ACC112 (cell line): ENCODE measurements at regions not wholly inside any gene's neighbourhood (a gene's known extent, or its start where the extent isn't known, plus 50 kb on each side); places are given as distances from the start of the nearest gene placed in this dataset.

Experiments
- H2AFZ ChIP-seq: fragments of 200-600 bp; sonication (generic); one replicate; pipeline ENCODE4 v1.6.0; 2017; ENCODE audit warnings: antibody characterized with exemption, low read length; ENCODE audit not compliant: unreplicated experiment
- H3K27ac ChIP-seq: fragments of 200-600 bp; sonication (generic); 2 replicates; pipeline ENCODE4 v1.5.1; 2014; ENCODE audit warnings: low read depth, mild to moderate bottlenecking, antibody characterized with exemption, low read length, moderate library complexity
- H3K27me3 ChIP-seq: fragments of 200-600 bp; sonication (generic); 2 replicates; pipeline ENCODE4 v1.6.1; 2014; ENCODE audit warnings: mild to moderate bottlenecking, antibody characterized with exemption, low read length, moderate library complexity, mixed read lengths; ENCODE audit not compliant: insufficient read depth
- H3K36me3 ChIP-seq: fragments of 200-600 bp; sonication (generic); 2 replicates; pipeline ENCODE4 v1.6.1; 2016; ENCODE audit warnings: mild to moderate bottlenecking, antibody characterized with exemption, low read length, moderate library complexity, mixed read lengths; ENCODE audit not compliant: insufficient read depth
- H3K4me1 ChIP-seq: fragments of 200-600 bp; sonication (generic); one replicate; pipeline ENCODE4 v1.6.1; 2016; ENCODE audit warnings: low read length, mixed read lengths; ENCODE audit not compliant: insufficient read depth, unreplicated experiment, control insufficient read depth
- H3K4me3 ChIP-seq: fragments of 200-600 bp; sonication (generic); 2 replicates; pipeline ENCODE4 v1.5.1; 2014; ENCODE audit warnings: mild to moderate bottlenecking, low read depth, low read length
- H3K79me2 ChIP-seq: fragments of 200-600 bp; sonication (generic); one replicate; pipeline ENCODE4 v1.6.0; 2016; ENCODE audit warnings: low read length; ENCODE audit not compliant: control insufficient read depth, unreplicated experiment, insufficient read depth

GRCh38 chr2:104481341-104481740 is 372.6 kb upstream of the POU3F3 start:
- Histone ChIP-seq H3K27me3 (no peaks in the 10 kb centered on the region), H3K4me1 (no peaks in the 10 kb centered on the region), H3K27ac (no peak overlapping the region), H2AFZ (no peak overlapping the region), H3K36me3 (no peaks in the 10 kb centered on the region), H3K79me2 (no peaks in the 10 kb centered on the region), H3K4me3 (no peak overlapping the region)

DNA sequence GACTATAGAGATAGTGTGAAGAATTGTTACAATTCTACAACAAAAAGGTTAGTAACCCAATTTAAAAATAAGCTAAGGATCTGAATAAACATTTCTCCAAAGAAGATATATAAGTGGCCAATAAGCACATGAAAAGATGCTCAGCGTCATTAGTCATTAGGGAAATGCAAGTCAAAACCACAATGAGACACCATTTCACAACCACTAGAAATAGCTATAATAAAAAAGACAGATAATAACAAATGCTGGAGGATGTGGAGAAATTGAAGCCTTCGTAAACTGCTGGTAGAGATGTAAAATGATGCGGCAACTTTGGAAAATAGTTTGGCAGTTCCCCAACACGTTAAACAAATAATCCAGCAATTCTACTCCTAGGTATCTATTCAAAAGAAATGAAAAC is 366.5 kb upstream of the POU3F3 start:
- no peaks in the 10 kb centered on the region for H3K36me3 ChIP-seq
- H3K4me3 ChIP-seq = no peak overlapping the region
- no peaks in the 10 kb centered on the region for H3K4me1 ChIP-seq
- no peaks in the 10 kb centered on the region; the same call in 1 of the 2 replicates for H3K27me3 ChIP-seq
- no peak overlapping the region for H2AFZ ChIP-seq
- no peaks in the 10 kb centered on the region for H3K79me2 ChIP-seq
- no peak overlapping the region for H3K27ac ChIP-seq

DNA sequence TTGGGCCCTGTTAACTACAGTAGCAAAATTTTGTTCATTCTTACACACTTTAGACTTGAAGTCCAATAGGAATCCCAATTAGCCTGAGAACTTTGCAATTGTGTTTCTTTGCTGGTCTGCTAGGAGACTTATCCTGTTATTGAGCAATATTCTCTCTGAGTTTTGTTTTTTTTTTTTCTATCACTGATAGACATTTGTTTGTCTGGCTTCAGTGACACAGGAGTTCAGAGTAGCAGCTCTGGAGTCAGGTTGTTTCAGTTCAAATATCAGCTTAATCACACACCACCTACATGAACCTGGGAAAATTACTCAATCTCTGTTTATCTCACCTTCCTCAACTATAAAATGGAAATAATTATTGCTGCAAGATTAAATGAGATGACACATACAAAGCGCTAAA is 360.2 kb upstream of the POU3F3 start:
- H3K4me1 ChIP-seq = no peaks in the 10 kb centered on the region
- no peak overlapping the region for H3K4me3 ChIP-seq
- no peaks in the 10 kb centered on the region for H3K36me3 ChIP-seq
- no peaks in the 10 kb centered on the region; the same call in 1 of the 2 replicates for H3K27me3 ChIP-seq
- H2AFZ ChIP-seq = no peak overlapping the region
- H3K79me2 ChIP-seq = no peaks in the 10 kb centered on the region
- no peak overlapping the region for H3K27ac ChIP-seq

DNA sequence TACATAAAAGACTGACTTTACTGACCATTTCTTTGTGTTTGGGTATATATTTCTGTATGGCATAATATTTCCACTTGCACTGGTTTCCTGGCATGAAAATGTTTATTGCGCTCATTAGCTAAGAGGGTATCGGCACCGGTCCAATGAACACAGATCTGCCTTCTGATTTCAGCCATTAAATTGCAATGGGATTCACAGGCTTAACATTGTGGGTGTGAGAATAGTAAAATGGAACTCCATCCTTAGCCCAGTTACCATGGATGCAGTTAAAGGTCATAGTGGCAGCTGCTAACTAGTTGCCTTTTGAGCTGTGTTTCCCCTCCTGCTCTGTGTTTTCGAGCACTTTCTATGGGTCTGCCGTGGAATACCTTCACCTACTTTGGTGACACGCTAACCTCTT is 352.6 kb upstream of the POU3F3 start:
- H3K27ac ChIP-seq = no peak overlapping the region
- H2AFZ ChIP-seq = no peak overlapping the region
- H3K27me3 ChIP-seq = no peaks in the 10 kb centered on the region
- no peak overlapping the region for H3K4me3 ChIP-seq
- no peaks in the 10 kb centered on the region for H3K4me1 ChIP-seq
- no peaks in the 10 kb centered on the region for H3K36me3 ChIP-seq
- no peaks in the 10 kb centered on the region for H3K79me2 ChIP-seq

GRCh38 chr2:104501929-104502328 is 352.0 kb upstream of the POU3F3 start:
- Histone ChIP-seq H3K4me1 (no peaks in the 10 kb centered on the region), H3K4me3 (no peak overlapping the region), H3K27ac (no peak overlapping the region)

DNA sequence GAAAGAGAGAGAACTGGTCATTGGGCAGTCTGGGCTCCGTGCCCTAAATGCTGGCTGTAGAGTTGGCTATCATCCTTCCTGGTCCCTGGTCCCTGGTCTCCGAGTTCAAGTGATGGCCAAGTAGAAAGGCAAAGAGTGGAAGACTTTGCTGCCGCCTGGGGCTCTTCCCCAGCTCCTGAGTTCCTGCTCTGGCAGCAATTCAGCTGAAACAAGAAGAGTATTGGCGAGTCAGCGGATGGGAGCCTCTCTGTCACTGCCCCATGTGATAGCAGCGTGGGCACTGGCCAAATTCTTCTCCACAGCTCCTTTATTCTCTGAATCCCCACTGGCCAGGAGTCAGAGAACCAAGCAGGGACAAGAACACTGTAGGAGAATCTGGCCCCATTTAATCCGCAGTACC is 351.0 kb upstream of the POU3F3 start:
- Histone ChIP-seq H3K4me1 (no peaks in the 10 kb centered on the region), H3K79me2 (no peaks in the 10 kb centered on the region), H3K27ac (no peak overlapping the region), H3K27me3 (no peaks in the 10 kb centered on the region), H3K36me3 (no peaks in the 10 kb centered on the region), H3K4me3 (no peak overlapping the region), H2AFZ (no peak overlapping the region)

More at GRCh38 chr2:104501929-104502328, 352.0 kb upstream of the POU3F3 start:
- no peaks in the 10 kb centered on the region for H3K79me2 ChIP-seq
- no peak overlapping the region for H2AFZ ChIP-seq
- no peaks in the 10 kb centered on the region for H3K36me3 ChIP-seq
- H3K27me3 ChIP-seq = no peaks in the 10 kb centered on the region

- H3K27ac ChIP-seq = no peak overlapping the region
- H3K4me1 ChIP-seq = no peaks in the 10 kb centered on the region
- no peaks in the 10 kb centered on the region for H3K79me2 ChIP-seq
- no peaks in the 10 kb centered on the region for H3K36me3 ChIP-seq
- H3K4me3 ChIP-seq = no peak overlapping the region
- no peak overlapping the region for H2AFZ ChIP-seq
- no peaks in the 10 kb centered on the region for H3K27me3 ChIP-seq
Measured at GRCh38 chr2:104504331-104505073, 349.4 kb upstream of the POU3F3 start.

DNA sequence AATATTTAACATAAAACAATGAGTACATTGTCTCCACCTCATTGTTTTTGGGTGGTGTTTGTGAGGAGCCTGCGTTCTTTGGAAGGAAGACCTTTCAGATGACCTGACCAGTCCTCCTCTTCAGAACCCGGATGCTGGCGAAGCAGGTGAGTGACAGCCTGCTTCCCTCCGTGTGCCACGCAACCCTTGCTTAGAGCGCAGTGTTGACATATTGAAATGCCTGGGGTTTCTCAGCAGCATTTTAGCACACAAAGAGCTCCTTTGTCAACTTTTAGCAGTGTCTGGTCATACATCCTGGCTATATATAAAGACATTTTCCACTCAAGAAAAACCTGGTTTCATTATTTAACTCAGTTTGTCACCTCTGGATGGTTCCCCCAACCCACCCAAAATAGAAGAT is 335.7 kb upstream of the POU3F3 start:
- Histone ChIP-seq H3K27ac (no peak overlapping the region), H3K79me2 (no peaks in the 10 kb centered on the region), H3K27me3 (no peaks in the 10 kb centered on the region), H2AFZ (no peak overlapping the region), H3K4me3 (no peak overlapping the region), H3K36me3 (no peaks in the 10 kb centered on the region), H3K4me1 (no peaks in the 10 kb centered on the region)

DNA sequence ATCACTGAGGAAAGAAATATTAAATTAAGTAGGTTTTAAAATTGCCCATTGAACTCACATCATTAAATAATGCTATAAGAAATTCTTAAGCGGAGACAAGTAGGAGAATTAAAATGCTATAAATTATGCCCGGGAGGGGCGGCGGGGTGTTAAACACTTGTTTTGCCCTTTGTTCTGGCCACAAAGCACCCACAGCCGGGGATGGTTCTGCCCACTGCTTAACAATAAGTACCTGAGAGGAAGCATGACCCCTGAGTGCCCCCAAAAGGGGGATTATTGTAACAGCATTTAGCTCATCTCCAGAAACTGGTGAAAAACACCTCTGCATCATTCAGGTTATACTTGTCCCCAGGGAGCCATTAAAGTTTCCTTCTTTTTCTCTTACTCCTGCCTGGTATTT is 332.7 kb upstream of the POU3F3 start:
- Histone ChIP-seq H3K4me1 (no peaks in the 10 kb centered on the region), H3K27me3 (peaks cover 3% of the 10 kb centered on the region; the same call in 1 of the 2 replicates), H3K79me2 (no peaks in the 10 kb centered on the region), H2AFZ (no peak overlapping the region), H3K27ac (no peak overlapping the region), H3K36me3 (no peaks in the 10 kb centered on the region), H3K4me3 (no peak overlapping the region)

DNA sequence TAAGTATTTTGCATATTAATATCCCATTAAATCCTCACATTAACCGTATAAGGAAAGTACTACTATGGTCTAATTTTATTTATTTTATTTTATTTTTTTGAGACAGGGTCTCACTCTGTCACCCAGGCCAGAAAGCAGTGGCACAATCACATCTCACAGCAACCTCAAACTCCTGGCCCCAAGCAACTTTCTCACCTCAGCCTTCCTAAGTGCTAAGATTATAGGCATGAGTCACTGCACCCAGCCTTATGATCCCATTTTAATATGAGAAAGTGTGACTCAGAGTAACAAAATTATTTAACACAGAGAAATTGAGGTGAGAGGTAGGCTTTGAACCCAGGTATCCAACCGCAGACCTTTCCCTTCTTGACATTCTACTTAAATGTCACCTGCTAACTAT is 330.0 kb upstream of the POU3F3 start:
- H3K27me3 ChIP-seq = peaks cover 9% of the 10 kb centered on the region
- no peak overlapping the region for H3K4me3 ChIP-seq
- H3K4me1 ChIP-seq = no peaks in the 10 kb centered on the region
- no peak overlapping the region for H3K27ac ChIP-seq
- H3K79me2 ChIP-seq = no peaks in the 10 kb centered on the region
- H3K36me3 ChIP-seq = no peaks in the 10 kb centered on the region
- H2AFZ ChIP-seq = no peak overlapping the region

- Histone ChIP-seq H3K4me3 (no peak overlapping the region), H3K79me2 (no peaks in the 10 kb centered on the region)
Measured at GRCh38 chr2:104528101-104528500, 325.8 kb upstream of the POU3F3 start.

More at GRCh38 chr2:104528101-104528500, 325.8 kb upstream of the POU3F3 start:
- no peak overlapping the region for H3K27ac ChIP-seq
- H2AFZ ChIP-seq = no peak overlapping the region
- H3K36me3 ChIP-seq = no peaks in the 10 kb centered on the region
- no peaks in the 10 kb centered on the region for H3K4me1 ChIP-seq
- peaks cover 9% of the 10 kb centered on the region for H3K27me3 ChIP-seq
